ENCODE measurements at regions not wholly inside any gene's neighbourhood (a gene's known extent, or its start where the extent isn't known, plus 50 kb on each side); places are given as distances from the start of the nearest gene placed in this dataset.
"Not testable (repeated sequence)": the region's sequence is repeated elsewhere in the genome, so short reads cannot be mapped to it uniquely, and the experiment has no call there.

DNA sequence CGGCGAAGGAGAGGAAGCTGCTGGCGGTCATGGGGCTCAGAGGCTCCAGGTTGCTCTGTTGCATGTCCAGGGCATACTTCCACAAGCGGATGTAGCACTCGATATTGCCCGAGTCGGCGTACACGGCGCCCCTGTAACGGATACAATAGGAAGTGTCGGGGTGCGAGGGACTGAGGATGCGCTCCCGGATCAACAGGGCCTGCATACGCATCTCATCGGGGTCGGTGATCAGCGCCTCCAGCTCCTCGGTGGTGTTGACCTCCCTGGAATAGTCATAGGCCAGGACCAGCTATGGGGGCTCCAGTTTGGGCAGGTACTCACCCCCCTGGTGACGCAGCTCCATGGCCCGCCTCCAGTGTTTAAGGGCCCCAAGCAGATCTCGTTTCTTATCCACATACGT, 150.8 kb downstream of the POTEC start:
- TF ChIP-seq, protein P1, sequence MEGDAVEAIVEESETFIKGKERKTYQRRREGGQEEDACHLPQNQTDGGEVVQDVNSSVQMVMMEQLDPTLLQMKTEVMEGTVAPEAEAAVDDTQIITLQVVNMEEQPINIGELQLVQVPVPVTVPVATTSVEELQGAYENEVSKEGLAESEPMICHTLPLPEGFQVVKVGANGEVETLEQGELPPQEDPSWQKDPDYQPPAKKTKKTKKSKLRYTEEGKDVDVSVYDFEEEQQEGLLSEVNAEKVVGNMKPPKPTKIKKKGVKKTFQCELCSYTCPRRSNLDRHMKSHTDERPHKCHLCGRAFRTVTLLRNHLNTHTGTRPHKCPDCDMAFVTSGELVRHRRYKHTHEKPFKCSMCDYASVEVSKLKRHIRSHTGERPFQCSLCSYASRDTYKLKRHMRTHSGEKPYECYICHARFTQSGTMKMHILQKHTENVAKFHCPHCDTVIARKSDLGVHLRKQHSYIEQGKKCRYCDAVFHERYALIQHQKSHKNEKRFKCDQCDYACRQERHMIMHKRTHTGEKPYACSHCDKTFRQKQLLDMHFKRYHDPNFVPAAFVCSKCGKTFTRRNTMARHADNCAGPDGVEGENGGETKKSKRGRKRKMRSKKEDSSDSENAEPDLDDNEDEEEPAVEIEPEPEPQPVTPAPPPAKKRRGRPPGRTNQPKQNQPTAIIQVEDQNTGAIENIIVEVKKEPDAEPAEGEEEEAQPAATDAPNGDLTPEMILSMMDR (IDR thresholded peaks at IDR 0.05) = not testable (repeated sequence)
- not testable (repeated sequence) for TF ChIP-seq POLR2A (IDR thresholded peaks at IDR 0.05)
